ENCODE measurements at regions not wholly inside any gene's neighbourhood (a gene's known extent, or its start where the extent isn't known, plus 50 kb on each side); places are given as distances from the start of the nearest gene placed in this dataset.

DNA sequence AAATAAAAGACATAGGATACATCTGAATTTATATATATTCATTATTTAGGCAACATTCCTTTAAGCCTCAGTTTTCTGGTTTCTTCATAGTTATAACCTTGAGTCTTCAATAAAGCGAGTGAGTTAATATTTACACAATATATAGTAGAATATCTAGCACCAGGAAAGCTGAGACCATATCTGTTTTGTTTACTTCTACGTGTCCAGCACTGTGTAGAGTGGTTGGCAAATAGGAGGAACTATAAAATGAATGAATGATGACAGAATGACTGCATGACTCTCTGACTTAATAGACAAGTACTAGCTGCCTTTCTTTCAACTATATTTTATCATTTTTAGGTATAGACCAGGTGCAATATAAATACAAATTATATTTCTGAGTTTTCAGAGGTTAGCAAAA is 197.8 kb upstream of the RBMS3 start:
- Histone ChIP-seq H3K27me3 (no peaks in the 10 kb centered on the region), H3K4me3 (no peak overlapping the region), H3K27ac (no peak overlapping the region), H3K36me3 (no peaks in the 10 kb centered on the region), H3K4me1 (peaks cover 0 to 5% of the 10 kb centered on the region in 2 donors), H3K9me3 (no peaks in the 10 kb centered on the region)
- ATAC-seq (no peak), DNase-seq (no peak)
- intact Hi-C loops (cut with DNase I; ENCODE audit: low total_unique reads) = no loop called here
- TF ChIP-seq, protein P1, sequence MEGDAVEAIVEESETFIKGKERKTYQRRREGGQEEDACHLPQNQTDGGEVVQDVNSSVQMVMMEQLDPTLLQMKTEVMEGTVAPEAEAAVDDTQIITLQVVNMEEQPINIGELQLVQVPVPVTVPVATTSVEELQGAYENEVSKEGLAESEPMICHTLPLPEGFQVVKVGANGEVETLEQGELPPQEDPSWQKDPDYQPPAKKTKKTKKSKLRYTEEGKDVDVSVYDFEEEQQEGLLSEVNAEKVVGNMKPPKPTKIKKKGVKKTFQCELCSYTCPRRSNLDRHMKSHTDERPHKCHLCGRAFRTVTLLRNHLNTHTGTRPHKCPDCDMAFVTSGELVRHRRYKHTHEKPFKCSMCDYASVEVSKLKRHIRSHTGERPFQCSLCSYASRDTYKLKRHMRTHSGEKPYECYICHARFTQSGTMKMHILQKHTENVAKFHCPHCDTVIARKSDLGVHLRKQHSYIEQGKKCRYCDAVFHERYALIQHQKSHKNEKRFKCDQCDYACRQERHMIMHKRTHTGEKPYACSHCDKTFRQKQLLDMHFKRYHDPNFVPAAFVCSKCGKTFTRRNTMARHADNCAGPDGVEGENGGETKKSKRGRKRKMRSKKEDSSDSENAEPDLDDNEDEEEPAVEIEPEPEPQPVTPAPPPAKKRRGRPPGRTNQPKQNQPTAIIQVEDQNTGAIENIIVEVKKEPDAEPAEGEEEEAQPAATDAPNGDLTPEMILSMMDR (IDR thresholded peaks at IDR 0.05 in 4 of 5, conservative IDR thresholded peaks at IDR 0.05 in 1 of 5) = no peak
- no peak for TF ChIP-seq POLR2A (IDR thresholded peaks at IDR 0.05)
- in situ Hi-C loops (cut with MboI; ENCODE audit: low sequenced_read_pairs in 4 of 4) = no loop called here

DNA sequence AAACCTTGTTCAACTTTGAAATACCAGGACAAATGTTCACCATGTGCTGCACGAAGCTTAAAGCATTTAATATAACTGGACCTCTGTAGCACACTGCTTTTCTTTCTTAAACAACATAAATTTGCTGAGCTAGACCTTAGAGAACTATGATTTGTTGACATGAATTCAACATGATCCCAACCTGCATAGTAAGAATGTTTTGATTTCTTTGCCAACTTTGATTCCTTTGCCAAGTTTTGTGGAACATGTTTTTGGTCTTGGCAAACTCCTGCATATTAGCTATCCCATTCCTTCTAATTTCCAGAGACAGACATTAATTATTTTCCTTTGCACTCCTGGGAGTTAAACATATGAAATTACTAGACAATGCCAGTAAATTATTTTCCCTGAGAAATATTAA is 197.2 kb upstream of the RBMS3 start:
- no peak for DNase-seq
- no peaks in the 10 kb centered on the region for H3K9me3 ChIP-seq
- no peaks in the 10 kb centered on the region for H3K27me3 ChIP-seq
- no peak for TF ChIP-seq POLR2A (IDR thresholded peaks at IDR 0.05)
- TF ChIP-seq, protein P1 (IDR thresholded peaks at IDR 0.05 in 4 of 5, conservative IDR thresholded peaks at IDR 0.05 in 1 of 5) = no peak
- intact Hi-C loops (cut with DNase I; ENCODE audit: low total_unique reads) (no loop called here), in situ Hi-C loops (cut with MboI; ENCODE audit: low sequenced_read_pairs in 4 of 4) (no loop called here)
- ATAC-seq = no peak
- no peak overlapping the region for H3K27ac ChIP-seq
- peaks cover 0 to 5% of the 10 kb centered on the region in 2 donors for H3K4me1 ChIP-seq
- H3K36me3 ChIP-seq = no peaks in the 10 kb centered on the region
- H3K4me3 ChIP-seq = no peak overlapping the region

DNA sequence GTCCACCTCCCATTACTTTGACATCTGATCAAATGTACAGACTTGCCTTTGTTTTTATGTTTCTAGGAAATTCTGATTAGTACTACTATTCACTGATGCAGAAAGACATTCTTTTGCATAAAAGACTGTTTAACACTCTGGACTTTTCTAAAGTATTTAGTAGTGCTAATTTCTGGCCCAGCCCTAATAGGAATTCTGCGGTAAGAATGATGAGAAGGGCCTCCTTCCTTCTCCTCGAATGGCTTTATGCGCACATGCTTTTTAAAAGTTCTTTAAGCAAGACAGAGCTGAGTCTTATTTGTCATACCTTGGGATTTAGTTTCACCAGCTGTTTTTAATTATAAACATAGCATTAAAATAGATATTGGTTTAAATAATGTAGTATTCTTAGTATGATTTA is 192.3 kb upstream of the RBMS3 start:
- intact Hi-C loops (cut with DNase I; ENCODE audit: low total_unique reads) = no loop called here
- Histone ChIP-seq H3K4me1 (peaks cover 0 to 3% of the 10 kb centered on the region in 2 donors), H3K9me3 (no peaks in the 10 kb centered on the region), H3K27ac (no peak overlapping the region), H3K36me3 (no peaks in the 10 kb centered on the region), H3K4me3 (no peak overlapping the region), H3K27me3 (no peaks in the 10 kb centered on the region)
- TF ChIP-seq POLR2A (IDR thresholded peaks at IDR 0.05) = no peak
- TF ChIP-seq, protein P1 (IDR thresholded peaks at IDR 0.05 in 4 of 5, conservative IDR thresholded peaks at IDR 0.05 in 1 of 5) = no peak
- DNase-seq = no peak
- no peak for ATAC-seq
- in situ Hi-C loops (cut with MboI; ENCODE audit: low sequenced_read_pairs in 4 of 4) = no loop called here

DNA sequence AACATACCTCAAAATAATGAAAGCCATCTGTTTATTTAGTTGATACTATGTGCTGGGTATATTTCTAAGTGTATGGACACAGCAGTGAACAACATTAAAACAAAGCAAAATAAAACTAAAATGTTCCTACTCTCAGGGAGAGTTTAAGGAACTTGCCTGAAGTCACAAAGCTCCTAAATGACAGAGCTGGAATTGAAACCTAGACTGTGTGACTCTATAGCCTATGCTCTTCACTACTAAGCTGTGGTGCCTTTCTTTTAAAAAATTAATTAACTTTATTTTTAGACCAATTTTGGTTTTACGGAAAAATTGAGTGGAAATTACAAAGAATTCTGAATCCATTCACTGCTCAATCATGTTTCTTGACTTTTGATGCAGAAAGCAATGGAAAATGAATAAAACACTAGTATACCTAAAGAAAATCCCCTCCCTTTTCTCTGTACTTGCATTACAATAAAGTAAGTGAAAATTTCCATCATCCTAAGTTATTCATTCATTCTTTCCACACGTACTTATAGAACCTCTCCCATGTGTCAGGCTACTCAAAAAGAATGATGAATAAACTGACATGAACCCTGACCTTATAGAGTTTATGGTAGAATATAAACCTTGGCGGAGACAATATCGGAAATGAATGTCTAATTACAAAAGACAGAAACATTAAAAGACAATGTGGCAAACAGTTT is 189.8 kb upstream of the RBMS3 start:
- intact Hi-C loops (cut with DNase I; ENCODE audit: low total_unique reads) (no loop called here), in situ Hi-C loops (cut with MboI; ENCODE audit: low sequenced_read_pairs in 4 of 4) (no loop called here)
- ATAC-seq = no peak
- no peaks in the 10 kb centered on the region for H3K4me1 ChIP-seq
- no peaks in the 10 kb centered on the region for H3K27me3 ChIP-seq
- TF ChIP-seq POLR2A (IDR thresholded peaks at IDR 0.05) = no peak
- TF ChIP-seq, protein P1 (IDR thresholded peaks at IDR 0.05 in 4 of 5, conservative IDR thresholded peaks at IDR 0.05 in 1 of 5) = no peak
- DNase-seq = no peak
- no peak overlapping the region for H3K27ac ChIP-seq
- no peak overlapping the region for H3K4me3 ChIP-seq
- H3K9me3 ChIP-seq = no peaks in the 10 kb centered on the region
- no peaks in the 10 kb centered on the region for H3K36me3 ChIP-seq

Measured in gastrocnemius medialis (tissue), 4 donors.